SK-N-MC (cell line): ENCODE measurements at regions not wholly inside any gene's neighbourhood (a gene's known extent, or its start where the extent isn't known, plus 50 kb on each side); places are given as distances from the start of the nearest gene placed in this dataset.

ENCODE experiments used
- EZH2 ChIP-seq: fragments of 200-600 bp; sonication (generic); IDR thresholded peaks from one replicate; pipeline ENCODE4 v1.6.1; 2017; ENCODE audit warnings: antibody characterized with exemption
- POLR2AphosphoS5 ChIP-seq: IDR thresholded peaks from 2 replicates; pipeline ENCODE4 v1.6.1; 2012; ENCODE audit warnings: mild to moderate bottlenecking, low read depth, low read length, borderline replicate concordance

DNA sequence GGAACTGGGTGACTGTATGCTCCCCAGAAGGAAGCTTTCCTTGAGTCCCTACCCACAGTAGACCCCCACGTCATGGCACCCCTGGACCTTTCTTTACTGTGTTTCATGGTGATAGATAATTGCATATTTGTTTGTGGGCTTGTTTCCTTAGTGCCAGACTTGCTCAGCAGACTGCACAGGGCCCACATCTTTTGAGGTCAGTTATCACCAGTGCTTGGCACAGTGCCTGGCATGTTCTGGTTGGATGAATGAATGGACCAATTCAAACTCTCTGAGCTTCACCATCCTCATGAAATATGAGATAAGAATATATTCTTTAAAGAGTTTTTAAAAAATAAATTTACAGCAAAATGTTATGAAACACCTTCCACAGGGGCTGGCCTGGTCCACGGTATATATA lies 78.4 kb upstream of the EMX2 start:
- TF ChIP-seq EZH2 (no peak), POLR2AphosphoS5 (no peak)
